ENCODE measurements at regions not wholly inside any gene's neighbourhood (a gene's known extent, or its start where the extent isn't known, plus 50 kb on each side); places are given as distances from the start of the nearest gene placed in this dataset.

- intact Hi-C loops (cut with DNase I): no loop called here
- DNase-seq (no peak), ATAC-seq (ENCODE audit: poor library complexity) (peak; percentile 24)
These were observed 169.1 kb upstream of the CDYL start for GRCh38 chr6:4606821-4607704.

- DNase-seq (no peak), ATAC-seq (ENCODE audit: poor library complexity) (no peak)
- intact Hi-C loops (cut with DNase I): no loop called here
These were observed 170.2 kb upstream of the CDYL start for GRCh38 chr6:4606016-4606415.

GRCh38 chr6:4603856-4604369 is 172.3 kb upstream of the CDYL start:
- ATAC-seq (ENCODE audit: poor library complexity) (no peak), DNase-seq (no peak)
- intact Hi-C loops (cut with DNase I): no loop called here

- ATAC-seq (ENCODE audit: poor library complexity) (peak; percentile 60), DNase-seq (peak; percentile 54)
- intact Hi-C loops (cut with DNase I): no loop called here
These were observed 172.9 kb upstream of the CDYL start for GRCh38 chr6:4603291-4603690.

GRCh38 chr6:4599924-4600323 is 176.3 kb upstream of the CDYL start:
- DNase-seq (no peak), ATAC-seq (ENCODE audit: poor library complexity) (peak; percentile 86)
- intact Hi-C loops (cut with DNase I): no loop called here

- intact Hi-C loops (cut with DNase I): no loop called here
- no peak for ATAC-seq (ENCODE audit: poor library complexity)
- DNase-seq: no peak
These were observed 177.7 kb upstream of the CDYL start for GRCh38 chr6:4598384-4598995.

- intact Hi-C loops (cut with DNase I): no loop called here
- ATAC-seq (ENCODE audit: poor library complexity): no peak
- no peak for DNase-seq
These were observed 182.3 kb upstream of the CDYL start for GRCh38 chr6:4593951-4594350.

GRCh38 chr6:4592026-4592425 is 184.2 kb upstream of the CDYL start:
- no peak for ATAC-seq (ENCODE audit: poor library complexity)
- no peak for DNase-seq
- intact Hi-C loops (cut with DNase I): no loop called here

GRCh38 chr6:4591218-4591617 is 185.0 kb upstream of the CDYL start:
- no peak for ATAC-seq (ENCODE audit: poor library complexity)

GRCh38 chr6:4589295-4589694 is 186.9 kb upstream of the CDYL start:
- intact Hi-C loops (cut with DNase I): no loop called here
- no peak for DNase-seq
- ATAC-seq (ENCODE audit: poor library complexity): no peak

More at GRCh38 chr6:4591218-4591617, 185.0 kb upstream of the CDYL start:
- intact Hi-C loops (cut with DNase I): no loop called here
- no peak for DNase-seq

- no peak for DNase-seq
- no peak for ATAC-seq (ENCODE audit: poor library complexity)
- intact Hi-C loops (cut with DNase I): no loop called here
These were observed 187.6 kb upstream of the CDYL start for GRCh38 chr6:4588581-4588980.

GRCh38 chr6:4588163-4588562 is 188.0 kb upstream of the CDYL start:
- intact Hi-C loops (cut with DNase I): no loop called here
- ATAC-seq (ENCODE audit: poor library complexity) (no peak), DNase-seq (no peak)

- intact Hi-C loops (cut with DNase I): no loop called here
- ATAC-seq (ENCODE audit: poor library complexity): no peak
- DNase-seq: no peak
These were observed 189.0 kb upstream of the CDYL start for GRCh38 chr6:4587171-4587570.

- intact Hi-C loops (cut with DNase I): no loop called here
- no peak for ATAC-seq (ENCODE audit: poor library complexity)
- no peak for DNase-seq
These were observed 189.7 kb upstream of the CDYL start for GRCh38 chr6:4586469-4586859.

- ATAC-seq (ENCODE audit: poor library complexity): no peak
- DNase-seq: no peak
- intact Hi-C loops (cut with DNase I): no loop called here
These were observed 190.3 kb upstream of the CDYL start for GRCh38 chr6:4585682-4586468.

- intact Hi-C loops (cut with DNase I): no loop called here
- DNase-seq (no peak), ATAC-seq (ENCODE audit: poor library complexity) (no peak)
These were observed 191.4 kb upstream of the CDYL start for GRCh38 chr6:4584801-4585200.

GRCh38 chr6:4582506-4583417 is 193.4 kb upstream of the CDYL start:
- ATAC-seq (ENCODE audit: poor library complexity) (no peak), DNase-seq (no peak)
- intact Hi-C loops (cut with DNase I): no loop called here
